ENCODE measurements at regions not wholly inside any gene's neighbourhood (a gene's known extent, or its start where the extent isn't known, plus 50 kb on each side); places are given as distances from the start of the nearest gene placed in this dataset.

GRCh38 chr12:84198294-84198946 lies 714.2 kb downstream of the SLC6A15 start:
- H3K9me3 Mint-ChIP-seq (ENCODE audit: unreplicated experiment): peaks cover 2% of the 10 kb centered on the region
- no peak for DNase-seq
- H3K27me3 Mint-ChIP-seq (ENCODE audit: unreplicated experiment): no peaks in the 10 kb centered on the region
- peaks cover 3% of the 10 kb centered on the region for H3K4me1 Mint-ChIP-seq (ENCODE audit: low read depth, unreplicated experiment)
- H3K4me3 Mint-ChIP-seq (ENCODE audit: unreplicated experiment): no peak overlapping the region
- no peak overlapping the region for H3K27ac Mint-ChIP-seq (ENCODE audit: unreplicated experiment)
- no peak for TF ChIP-seq CTCF (IDR thresholded peaks at IDR 0.05; ENCODE audit: partially characterized antibody, unreplicated experiment)
- H3K36me3 Mint-ChIP-seq (ENCODE audit: unreplicated experiment): peaks cover 14% of the 10 kb centered on the region

GRCh38 chr12:84191779-84192178 lies 720.8 kb downstream of the SLC6A15 start:
- no peak for DNase-seq
- Mint-ChIP-seq H3K36me3 (ENCODE audit: unreplicated experiment) (peaks cover 15% of the 10 kb centered on the region), H3K27ac (ENCODE audit: unreplicated experiment) (no peak overlapping the region), H3K27me3 (ENCODE audit: unreplicated experiment) (peaks cover 2% of the 10 kb centered on the region), H3K9me3 (ENCODE audit: unreplicated experiment) (peaks cover 3% of the 10 kb centered on the region), H3K4me1 (ENCODE audit: low read depth, unreplicated experiment) (no peaks in the 10 kb centered on the region), H3K4me3 (ENCODE audit: unreplicated experiment) (no peak overlapping the region)
- no peak for TF ChIP-seq CTCF (IDR thresholded peaks at IDR 0.05; ENCODE audit: partially characterized antibody, unreplicated experiment)

- peaks cover 2% of the 10 kb centered on the region for H3K9me3 Mint-ChIP-seq (ENCODE audit: unreplicated experiment)
- peaks cover 2% of the 10 kb centered on the region for H3K27me3 Mint-ChIP-seq (ENCODE audit: unreplicated experiment)
- TF ChIP-seq CTCF (IDR thresholded peaks at IDR 0.05; ENCODE audit: partially characterized antibody, unreplicated experiment): no peak
- H3K4me1 Mint-ChIP-seq (ENCODE audit: low read depth, unreplicated experiment): no peaks in the 10 kb centered on the region
- peaks cover 3% of the 10 kb centered on the region for H3K36me3 Mint-ChIP-seq (ENCODE audit: unreplicated experiment)
- DNase-seq: no peak
- H3K27ac Mint-ChIP-seq (ENCODE audit: unreplicated experiment): no peak overlapping the region
- H3K4me3 Mint-ChIP-seq (ENCODE audit: unreplicated experiment): no peak overlapping the region
Observed at GRCh38 chr12:84186433-84186832, 726.2 kb downstream of the SLC6A15 start.

- TF ChIP-seq CTCF (IDR thresholded peaks at IDR 0.05; ENCODE audit: partially characterized antibody, unreplicated experiment): no peak
- Mint-ChIP-seq H3K4me3 (ENCODE audit: unreplicated experiment) (no peak overlapping the region), H3K27me3 (ENCODE audit: unreplicated experiment) (no peaks in the 10 kb centered on the region), H3K9me3 (ENCODE audit: unreplicated experiment) (no peaks in the 10 kb centered on the region), H3K27ac (ENCODE audit: unreplicated experiment) (no peak overlapping the region), H3K4me1 (ENCODE audit: low read depth, unreplicated experiment) (no peaks in the 10 kb centered on the region), H3K36me3 (ENCODE audit: unreplicated experiment) (no peaks in the 10 kb centered on the region)
- no peak for DNase-seq
Observed at GRCh38 chr12:84183576-84183975, 729.0 kb downstream of the SLC6A15 start.

GRCh38 chr12:84174115-84174514 lies 738.5 kb downstream of the SLC6A15 start:
- no peak for TF ChIP-seq CTCF (IDR thresholded peaks at IDR 0.05; ENCODE audit: partially characterized antibody, unreplicated experiment)
- Mint-ChIP-seq H3K4me1 (ENCODE audit: low read depth, unreplicated experiment) (no peaks in the 10 kb centered on the region), H3K27me3 (ENCODE audit: unreplicated experiment) (no peaks in the 10 kb centered on the region), H3K36me3 (ENCODE audit: unreplicated experiment) (no peaks in the 10 kb centered on the region), H3K4me3 (ENCODE audit: unreplicated experiment) (no peak overlapping the region), H3K9me3 (ENCODE audit: unreplicated experiment) (no peaks in the 10 kb centered on the region), H3K27ac (ENCODE audit: unreplicated experiment) (no peak overlapping the region)
- DNase-seq: no peak

All from glutamatergic neuron (in vitro differentiated cells).